GM23338 (cell line): ENCODE measurements at regions not wholly inside any gene's neighbourhood (a gene's known extent, or its start where the extent isn't known, plus 50 kb on each side); places are given as distances from the start of the nearest gene placed in this dataset.

Source experiments
- ATAC-seq: fragments of 200-7000 bp; cut with Tn5 transposase; 3 replicates; pipeline ENCODE4 v1.9.1; 2020
- DNase-seq: peaks from one replicate; pipeline ENCODE4 v3.0.0-alpha.2; 2015; ENCODE audit warnings: low spot score
- H2AFZ ChIP-seq: fragments of 200-600 bp; sonication (generic); 2 replicates; pipeline ENCODE4 v1.8.0; 2016; ENCODE audit warnings: antibody characterized with exemption, mild to moderate bottlenecking, moderate library complexity
- H3F3A ChIP-seq: fragments of 200-600 bp; sonication (generic); replicated peaks from 2 replicates; pipeline ENCODE4 v1.8.0; 2017; ENCODE audit warnings: antibody characterized with exemption, mixed run types, low read depth
- H3K27ac ChIP-seq: fragments of 200-600 bp; sonication (generic); 2 replicates; pipeline ENCODE4 v1.6.1; 2016; ENCODE audit warnings: low read depth
- H3K27me3 ChIP-seq: fragments of 200-600 bp; sonication (generic); 2 replicates; pipeline ENCODE4 v1.8.0; 2016; ENCODE audit warnings: mild to moderate bottlenecking, mixed run types, moderate library complexity; ENCODE audit not compliant: insufficient read depth
- H3K36me3 ChIP-seq: fragments of 200-600 bp; sonication (generic); 2 replicates; pipeline ENCODE4 v1.8.0; 2016; ENCODE audit warnings: mild to moderate bottlenecking; ENCODE audit not compliant: insufficient read depth
- H3K4me1 ChIP-seq: fragments of 200-600 bp; sonication (generic); 2 replicates; pipeline ENCODE4 v1.8.0; 2016; ENCODE audit warnings: mild to moderate bottlenecking, moderate library complexity; ENCODE audit not compliant: insufficient read depth
- H3K4me2 ChIP-seq: fragments of 200-600 bp; sonication (generic); 2 replicates; pipeline ENCODE4 v1.7.1; 2017; ENCODE audit warnings: mixed run types
- H3K4me3 ChIP-seq: fragments of 200-600 bp; sonication (generic); 2 replicates; pipeline ENCODE4 v1.6.1; 2016; ENCODE audit warnings: mixed run types
- H3K79me2 ChIP-seq: fragments of 200-600 bp; sonication (generic); replicated peaks from 2 replicates; pipeline ENCODE4 v1.8.0; 2017; ENCODE audit warnings: mild to moderate bottlenecking; ENCODE audit not compliant: insufficient read depth
- H3K9me2 ChIP-seq: fragments of 200-600 bp; sonication (generic); 2 replicates; pipeline ENCODE4 v1.8.0; 2017; ENCODE audit not compliant: insufficient read depth
- H4K20me1 ChIP-seq: fragments of 200-600 bp; sonication (generic); replicated peaks from 2 replicates; pipeline ENCODE4 v1.8.0; 2017; ENCODE audit warnings: mild to moderate bottlenecking; ENCODE audit not compliant: insufficient read depth
- H3K27ac Mint-ChIP-seq: 2 replicates; pipeline ENCODE4 v1.8.0; 2020; ENCODE audit warnings: inconsistent platforms, mild to moderate bottlenecking, moderate library complexity, mixed read lengths
- H3K27me3 Mint-ChIP-seq: 3 replicates; pipeline ENCODE4 v1.8.0; 2022; ENCODE audit warnings: low read depth, mild to moderate bottlenecking, moderate library complexity, mixed read lengths, inconsistent platforms; ENCODE audit not compliant: insufficient read depth, poor library complexity
- H3K36me3 Mint-ChIP-seq: 3 replicates; pipeline ENCODE4 v1.8.0; 2021; ENCODE audit warnings: low read depth, mild to moderate bottlenecking, inconsistent platforms, moderate library complexity, mixed read lengths
- H3K4me1 Mint-ChIP-seq: 3 replicates; pipeline ENCODE4 v1.8.0; 2020; ENCODE audit warnings: mild to moderate bottlenecking, inconsistent platforms, mixed read lengths
- H3K4me3 Mint-ChIP-seq: 3 replicates; pipeline ENCODE4 v1.8.0; 2021; ENCODE audit warnings: moderate library complexity, mild to moderate bottlenecking, inconsistent platforms, mixed read lengths
- H3K9me3 Mint-ChIP-seq: 3 replicates; pipeline ENCODE4 v1.8.0; 2020; ENCODE audit warnings: moderate library complexity, mild to moderate bottlenecking, inconsistent platforms, mixed read lengths
- CREB1 ChIP-seq: fragments of 250-450 bp; sonication (Bioruptor Pico); IDR thresholded peaks from 2 replicates; pipeline ENCODE4 v1.5.0; 2020; ENCODE audit warnings: low read depth, mild to moderate bottlenecking, moderate library complexity
- ETS1 ChIP-seq: IDR thresholded peaks from 2 replicates; pipeline ENCODE4 v1.6.1; 2016; ENCODE audit warnings: antibody characterized with exemption
- JUNB ChIP-seq: IDR thresholded peaks from one replicate; pipeline ENCODE4 v1.6.1; 2016; ENCODE audit warnings: antibody characterized with exemption; ENCODE audit not compliant: unreplicated experiment
- NANOG ChIP-seq: IDR thresholded peaks from 2 replicates; pipeline ENCODE4 v1.6.1; 2016; ENCODE audit warnings: antibody characterized with exemption, borderline replicate concordance
- POLR2AphosphoS5 ChIP-seq: IDR thresholded peaks from 2 replicates; pipeline ENCODE4 v1.6.1; 2016; ENCODE audit warnings: antibody characterized with exemption, low read depth
- STAT1 ChIP-seq: IDR thresholded peaks from one replicate; pipeline ENCODE4 v1.6.1; 2016; ENCODE audit warnings: antibody characterized with exemption; ENCODE audit not compliant: unreplicated experiment
- ZNF114 ChIP-seq: fragments of 250-450 bp; sonication (Bioruptor Pico); IDR thresholded peaks from 2 replicates; pipeline ENCODE4 v1.5.0; 2020; ENCODE audit warnings: mild to moderate bottlenecking, moderate library complexity
- ZNF331 ChIP-seq: fragments of 250-450 bp; sonication (Bioruptor Pico); IDR thresholded peaks from 2 replicates; pipeline ENCODE4 v1.5.0; 2020; ENCODE audit warnings: low read depth, mild to moderate bottlenecking, moderate library complexity
- TF ChIP-seq, protein P1 (sequence below): fragments of 250-450 bp; sonication (Bioruptor Pico); IDR thresholded peaks from 2 replicates; pipeline ENCODE4 v1.5.0; 2020; ENCODE audit warnings: mild to moderate bottlenecking, moderate library complexity
- TF ChIP-seq, protein P2 (sequence below): IDR thresholded peaks from one replicate; pipeline ENCODE4 v1.6.1; 2018; ENCODE audit warnings: antibody characterized with exemption; ENCODE audit not compliant: unreplicated experiment

GRCh38 chr18:2171840-2172625, 399.3 kb downstream of the METTL4 start:
- H3K36me3 Mint-ChIP-seq, result peaks cover 5% of the 10 kb centered on the region; the same call in 1 of the 3 replicates
- Histone ChIP-seq H3K4me1 (peaks cover 10% of the 10 kb centered on the region; the same call in 1 of the 2 replicates), H3K27ac (no peak overlapping the region), H3K36me3 (no peaks in the 10 kb centered on the region), H4K20me1 (no peaks in the 10 kb centered on the region), H3K4me3 (no peak overlapping the region), H3K4me2 (no peak overlapping the region), H3K27me3 (no peaks in the 10 kb centered on the region), H3F3A (no peaks in the 10 kb centered on the region), H3K9me2 (peaks cover 15% of the 10 kb centered on the region), H3K79me2 (no peaks in the 10 kb centered on the region), H2AFZ (no peak overlapping the region)
- peaks cover 8% of the 10 kb centered on the region for H3K9me3 Mint-ChIP-seq
- H3K27ac Mint-ChIP-seq, result no peak overlapping the region
- no peaks in the 10 kb centered on the region for H3K27me3 Mint-ChIP-seq
- ATAC-seq (no peak), DNase-seq (no peak)
- peaks cover 11% of the 10 kb centered on the region for H3K4me1 Mint-ChIP-seq
- H3K4me3 Mint-ChIP-seq, result no peak overlapping the region
- TF ChIP-seq STAT1, result no peak
- no peak for TF ChIP-seq ETS1
- no peak for TF ChIP-seq CREB1 (CRISPR knock-in tag)
- no peak for TF ChIP-seq NANOG
- no peak for TF ChIP-seq JUNB
- no peak for TF ChIP-seq ZNF331 (CRISPR knock-in tag)
- TF ChIP-seq, protein P1, sequence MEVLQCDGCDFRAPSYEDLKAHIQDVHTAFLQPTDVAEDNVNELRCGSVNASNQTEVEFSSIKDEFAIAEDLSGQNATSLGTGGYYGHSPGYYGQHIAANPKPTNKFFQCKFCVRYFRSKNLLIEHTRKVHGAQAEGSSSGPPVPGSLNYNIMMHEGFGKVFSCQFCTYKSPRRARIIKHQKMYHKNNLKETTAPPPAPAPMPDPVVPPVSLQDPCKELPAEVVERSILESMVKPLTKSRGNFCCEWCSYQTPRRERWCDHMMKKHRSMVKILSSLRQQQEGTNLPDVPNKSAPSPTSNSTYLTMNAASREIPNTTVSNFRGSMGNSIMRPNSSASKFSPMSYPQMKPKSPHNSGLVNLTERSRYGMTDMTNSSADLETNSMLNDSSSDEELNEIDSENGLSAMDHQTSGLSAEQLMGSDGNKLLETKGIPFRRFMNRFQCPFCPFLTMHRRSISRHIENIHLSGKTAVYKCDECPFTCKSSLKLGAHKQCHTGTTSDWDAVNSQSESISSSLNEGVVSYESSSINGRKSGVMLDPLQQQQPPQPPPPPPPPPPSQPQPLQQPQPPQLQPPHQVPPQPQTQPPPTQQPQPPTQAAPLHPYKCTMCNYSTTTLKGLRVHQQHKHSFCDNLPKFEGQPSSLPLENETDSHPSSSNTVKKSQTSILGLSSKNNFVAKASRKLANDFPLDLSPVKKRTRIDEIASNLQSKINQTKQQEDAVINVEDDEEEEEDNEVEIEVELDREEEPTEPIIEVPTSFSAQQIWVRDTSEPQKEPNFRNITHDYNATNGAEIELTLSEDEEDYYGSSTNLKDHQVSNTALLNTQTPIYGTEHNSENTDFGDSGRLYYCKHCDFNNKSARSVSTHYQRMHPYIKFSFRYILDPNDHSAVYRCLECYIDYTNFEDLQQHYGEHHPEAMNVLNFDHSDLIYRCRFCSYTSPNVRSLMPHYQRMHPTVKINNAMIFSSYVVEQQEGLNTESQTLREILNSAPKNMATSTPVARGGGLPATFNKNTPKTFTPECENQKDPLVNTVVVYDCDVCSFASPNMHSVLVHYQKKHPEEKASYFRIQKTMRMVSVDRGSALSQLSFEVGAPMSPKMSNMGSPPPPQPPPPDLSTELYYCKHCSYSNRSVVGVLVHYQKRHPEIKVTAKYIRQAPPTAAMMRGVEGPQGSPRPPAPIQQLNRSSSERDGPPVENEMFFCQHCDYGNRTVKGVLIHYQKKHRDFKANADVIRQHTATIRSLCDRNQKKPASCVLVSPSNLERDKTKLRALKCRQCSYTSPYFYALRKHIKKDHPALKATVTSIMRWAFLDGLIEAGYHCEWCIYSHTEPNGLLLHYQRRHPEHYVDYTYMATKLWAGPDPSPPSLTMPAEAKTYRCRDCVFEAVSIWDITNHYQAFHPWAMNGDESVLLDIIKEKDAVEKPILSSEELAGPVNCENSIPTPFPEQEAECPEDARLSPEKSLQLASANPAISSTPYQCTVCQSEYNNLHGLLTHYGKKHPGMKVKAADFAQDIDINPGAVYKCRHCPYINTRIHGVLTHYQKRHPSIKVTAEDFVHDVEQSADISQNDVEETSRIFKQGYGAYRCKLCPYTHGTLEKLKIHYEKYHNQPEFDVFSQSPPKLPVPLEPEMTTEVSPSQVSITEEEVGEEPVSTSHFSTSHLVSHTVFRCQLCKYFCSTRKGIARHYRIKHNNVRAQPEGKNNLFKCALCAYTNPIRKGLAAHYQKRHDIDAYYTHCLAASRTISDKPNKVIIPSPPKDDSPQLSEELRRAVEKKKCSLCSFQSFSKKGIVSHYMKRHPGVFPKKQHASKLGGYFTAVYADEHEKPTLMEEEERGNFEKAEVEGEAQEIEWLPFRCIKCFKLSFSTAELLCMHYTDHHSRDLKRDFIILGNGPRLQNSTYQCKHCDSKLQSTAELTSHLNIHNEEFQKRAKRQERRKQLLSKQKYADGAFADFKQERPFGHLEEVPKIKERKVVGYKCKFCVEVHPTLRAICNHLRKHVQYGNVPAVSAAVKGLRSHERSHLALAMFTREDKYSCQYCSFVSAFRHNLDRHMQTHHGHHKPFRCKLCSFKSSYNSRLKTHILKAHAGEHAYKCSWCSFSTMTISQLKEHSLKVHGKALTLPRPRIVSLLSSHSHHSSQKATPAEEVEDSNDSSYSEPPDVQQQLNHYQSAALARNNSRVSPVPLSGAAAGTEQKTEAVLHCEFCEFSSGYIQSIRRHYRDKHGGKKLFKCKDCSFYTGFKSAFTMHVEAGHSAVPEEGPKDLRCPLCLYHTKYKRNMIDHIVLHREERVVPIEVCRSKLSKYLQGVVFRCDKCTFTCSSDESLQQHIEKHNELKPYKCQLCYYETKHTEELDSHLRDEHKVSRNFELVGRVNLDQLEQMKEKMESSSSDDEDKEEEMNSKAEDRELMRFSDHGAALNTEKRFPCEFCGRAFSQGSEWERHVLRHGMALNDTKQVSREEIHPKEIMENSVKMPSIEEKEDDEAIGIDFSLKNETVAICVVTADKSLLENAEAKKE (CRISPR knock-in tag), result no peak
- TF ChIP-seq ZNF114 (CRISPR knock-in tag), result no peak
- no peak for TF ChIP-seq POLR2AphosphoS5
- TF ChIP-seq, protein P2, sequence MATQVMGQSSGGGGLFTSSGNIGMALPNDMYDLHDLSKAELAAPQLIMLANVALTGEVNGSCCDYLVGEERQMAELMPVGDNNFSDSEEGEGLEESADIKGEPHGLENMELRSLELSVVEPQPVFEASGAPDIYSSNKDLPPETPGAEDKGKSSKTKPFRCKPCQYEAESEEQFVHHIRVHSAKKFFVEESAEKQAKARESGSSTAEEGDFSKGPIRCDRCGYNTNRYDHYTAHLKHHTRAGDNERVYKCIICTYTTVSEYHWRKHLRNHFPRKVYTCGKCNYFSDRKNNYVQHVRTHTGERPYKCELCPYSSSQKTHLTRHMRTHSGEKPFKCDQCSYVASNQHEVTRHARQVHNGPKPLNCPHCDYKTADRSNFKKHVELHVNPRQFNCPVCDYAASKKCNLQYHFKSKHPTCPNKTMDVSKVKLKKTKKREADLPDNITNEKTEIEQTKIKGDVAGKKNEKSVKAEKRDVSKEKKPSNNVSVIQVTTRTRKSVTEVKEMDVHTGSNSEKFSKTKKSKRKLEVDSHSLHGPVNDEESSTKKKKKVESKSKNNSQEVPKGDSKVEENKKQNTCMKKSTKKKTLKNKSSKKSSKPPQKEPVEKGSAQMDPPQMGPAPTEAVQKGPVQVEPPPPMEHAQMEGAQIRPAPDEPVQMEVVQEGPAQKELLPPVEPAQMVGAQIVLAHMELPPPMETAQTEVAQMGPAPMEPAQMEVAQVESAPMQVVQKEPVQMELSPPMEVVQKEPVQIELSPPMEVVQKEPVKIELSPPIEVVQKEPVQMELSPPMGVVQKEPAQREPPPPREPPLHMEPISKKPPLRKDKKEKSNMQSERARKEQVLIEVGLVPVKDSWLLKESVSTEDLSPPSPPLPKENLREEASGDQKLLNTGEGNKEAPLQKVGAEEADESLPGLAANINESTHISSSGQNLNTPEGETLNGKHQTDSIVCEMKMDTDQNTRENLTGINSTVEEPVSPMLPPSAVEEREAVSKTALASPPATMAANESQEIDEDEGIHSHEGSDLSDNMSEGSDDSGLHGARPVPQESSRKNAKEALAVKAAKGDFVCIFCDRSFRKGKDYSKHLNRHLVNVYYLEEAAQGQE, result no peak
